Stimulated activated CD8-positive, alpha-beta memory T cell treated with anti-CD3 and anti-CD28 coated beads, Interleukin-4, amount 100 ng/mL, for 1 hour (primary cell): ENCODE measurements at regions not wholly inside any gene's neighbourhood (a gene's known extent, or its start where the extent isn't known, plus 50 kb on each side); places are given as distances from the start of the nearest gene placed in this dataset.

Experiments used
- DNase-seq, 2 donors: peaks; one replicate each; pipeline ENCODE4 v3.0.0-alpha.2; 2020; ENCODE audit warnings: low read depth in 2 of 2, low spot score in 1 of 2

DNA sequence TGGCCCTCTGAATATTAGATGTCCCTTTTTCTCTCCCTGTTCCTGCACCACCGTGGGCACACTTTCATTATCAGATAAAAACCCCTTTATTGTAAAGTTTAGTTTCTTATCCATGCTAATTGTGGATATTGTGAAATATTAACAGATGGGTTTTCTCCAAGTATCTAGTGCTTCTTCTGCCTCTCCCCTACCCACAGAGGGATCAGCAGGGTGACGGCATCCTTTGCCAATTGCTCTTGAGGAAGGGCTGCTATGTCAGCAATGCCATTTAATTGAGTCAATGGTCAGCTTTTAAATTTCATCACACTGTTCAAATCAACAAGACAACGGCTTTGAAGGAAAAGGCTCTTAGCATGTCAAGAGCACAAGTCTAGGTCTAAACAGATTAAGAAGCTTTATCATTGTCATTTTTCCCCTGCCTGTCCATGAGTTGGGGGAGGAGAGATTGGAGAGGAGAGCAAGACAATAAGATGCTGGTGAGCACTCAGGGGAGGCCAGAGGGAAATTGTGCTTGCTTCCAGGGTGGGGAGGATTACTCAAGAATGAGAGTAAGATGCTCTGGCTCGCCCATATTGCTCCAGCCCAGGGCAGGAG, 443.0 kb upstream of the CCL2 start:
- no peak for DNase-seq

DNA sequence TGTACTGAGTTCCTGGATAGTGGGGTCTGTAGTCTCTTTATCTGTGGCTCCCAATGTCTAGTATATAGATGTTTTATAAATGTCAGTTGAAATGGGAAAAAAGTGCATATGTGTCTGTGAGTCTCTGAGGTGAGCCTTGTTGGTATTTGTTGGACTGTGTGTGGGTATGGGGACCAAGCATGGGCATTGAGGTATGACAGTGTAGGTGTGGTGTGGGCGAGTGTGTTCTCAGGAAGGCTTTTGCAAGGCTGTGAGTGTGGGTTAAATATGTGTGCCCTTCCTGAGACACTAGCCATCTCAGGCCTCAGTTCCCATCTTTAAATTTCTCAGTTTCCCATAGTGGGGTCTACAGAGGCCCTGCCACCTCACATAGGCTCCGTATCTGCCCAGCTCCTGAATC, 440.2 kb upstream of the CCL2 start:
- DNase-seq: no peak

DNA sequence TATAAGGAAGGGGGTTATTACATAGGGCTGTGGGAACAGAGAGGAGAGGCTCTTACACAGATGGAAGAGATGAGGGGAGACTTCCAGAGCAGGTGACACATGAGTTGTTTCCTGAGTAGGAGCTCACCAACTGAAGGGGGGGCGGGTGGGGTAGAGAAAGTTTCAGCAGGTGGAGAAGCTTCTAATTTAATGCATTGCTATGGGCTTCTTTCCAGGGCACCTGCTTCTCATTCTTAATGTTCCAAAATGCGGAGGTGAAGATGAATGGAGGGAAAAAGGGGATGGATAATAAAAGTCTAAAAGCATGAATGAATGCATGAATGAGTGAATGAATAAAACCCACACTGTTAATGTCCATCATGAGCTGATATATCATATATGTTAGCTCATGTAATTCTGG, 439.0 kb upstream of the CCL2 start:
- no peak for DNase-seq

DNA sequence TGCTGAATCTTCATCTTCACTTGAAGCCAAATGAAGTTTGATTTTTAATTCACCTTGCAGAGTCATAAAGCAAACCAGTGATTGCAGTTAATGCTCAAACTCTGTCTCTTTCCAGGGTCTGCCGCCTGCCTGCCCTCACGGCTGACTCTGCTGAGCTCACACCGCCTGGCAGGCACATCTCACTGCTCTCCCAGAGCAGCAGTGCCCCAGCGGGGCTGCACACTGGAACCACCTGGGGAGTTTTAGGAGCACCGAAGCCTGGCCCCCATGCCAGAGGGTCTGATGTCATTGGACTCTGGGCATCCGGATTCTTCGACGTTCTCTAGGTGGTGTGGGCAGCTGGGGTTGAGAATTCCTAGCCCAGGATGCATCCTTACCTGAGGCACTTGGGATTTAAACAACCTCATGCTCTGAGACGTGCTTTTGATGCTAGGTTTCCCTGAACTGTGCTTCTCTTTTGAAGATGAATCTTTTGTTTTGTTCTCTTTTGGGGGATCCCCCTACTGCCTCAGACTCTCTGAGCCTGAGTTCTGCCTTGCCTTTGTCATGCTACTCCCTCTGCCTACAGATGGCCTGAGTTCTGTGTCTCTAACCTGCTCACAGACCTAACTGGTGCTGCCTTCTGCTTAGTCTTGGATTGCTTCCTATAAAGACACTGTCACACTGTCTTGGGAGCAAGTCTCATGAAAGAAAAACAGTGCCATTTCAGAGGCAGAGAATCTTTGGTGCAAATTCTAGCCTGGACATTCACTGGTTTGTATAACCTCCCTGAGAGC, 438.1 kb upstream of the CCL2 start:
- no peak for DNase-seq

DNA sequence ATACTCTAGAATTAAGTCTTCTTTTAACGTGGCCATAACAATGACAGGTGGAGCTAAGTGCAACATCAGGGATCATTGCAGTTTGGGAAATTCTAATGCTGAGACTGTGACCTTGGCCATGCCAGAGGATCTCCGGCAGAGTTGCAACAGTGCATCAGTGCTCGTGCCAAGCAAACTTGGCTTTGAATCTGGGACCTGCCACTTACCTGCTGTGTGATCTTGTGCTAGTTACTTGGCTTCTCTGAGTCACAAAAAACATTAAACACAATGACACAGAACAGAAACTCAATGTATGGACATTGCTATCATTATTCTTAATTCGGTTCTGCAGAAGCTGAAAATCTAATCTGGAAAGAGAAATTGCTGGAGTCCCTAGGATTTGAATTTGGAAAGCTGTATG, 435.5 kb upstream of the CCL2 start:
- no peak for DNase-seq

DNA sequence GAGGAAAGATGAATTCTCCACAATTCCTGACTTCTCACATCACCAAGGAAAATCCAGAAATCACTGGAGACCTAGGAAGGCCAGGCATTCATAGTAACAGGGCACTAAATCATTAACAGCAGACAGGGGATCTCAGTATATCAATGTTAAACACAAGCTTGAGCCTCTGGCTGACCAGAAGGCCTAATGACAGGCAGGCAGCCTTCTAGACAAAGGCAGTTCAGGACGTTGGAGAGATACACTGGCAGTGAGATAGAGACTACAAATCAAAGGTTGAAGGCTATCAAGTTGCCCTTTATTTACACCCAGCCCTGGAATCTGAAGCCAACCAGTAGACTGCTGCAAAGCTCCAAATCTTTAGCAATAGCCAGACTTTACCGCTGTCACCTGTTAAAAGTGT, 422.8 kb upstream of the CCL2 start:
- no peak for DNase-seq

DNA sequence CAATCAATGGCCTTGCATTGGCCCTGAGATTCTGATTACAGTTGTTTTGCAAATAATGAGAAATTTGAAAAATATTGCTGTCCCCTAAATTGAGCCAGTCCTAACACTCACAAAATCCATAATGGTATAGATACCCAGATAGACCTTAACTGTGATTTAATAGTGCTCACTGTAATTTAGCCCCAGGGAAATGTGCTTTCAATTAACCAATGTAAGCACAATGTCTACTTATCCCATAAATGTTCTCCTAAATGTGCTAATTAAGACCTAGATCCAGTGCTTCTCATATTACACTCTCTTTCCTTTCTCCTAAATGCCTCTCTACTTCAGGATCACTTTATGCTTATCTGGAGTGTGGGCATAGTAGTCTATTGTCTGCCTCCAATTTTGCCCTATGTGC, 417.8 kb upstream of the CCL2 start:
- DNase-seq: no peak

DNA sequence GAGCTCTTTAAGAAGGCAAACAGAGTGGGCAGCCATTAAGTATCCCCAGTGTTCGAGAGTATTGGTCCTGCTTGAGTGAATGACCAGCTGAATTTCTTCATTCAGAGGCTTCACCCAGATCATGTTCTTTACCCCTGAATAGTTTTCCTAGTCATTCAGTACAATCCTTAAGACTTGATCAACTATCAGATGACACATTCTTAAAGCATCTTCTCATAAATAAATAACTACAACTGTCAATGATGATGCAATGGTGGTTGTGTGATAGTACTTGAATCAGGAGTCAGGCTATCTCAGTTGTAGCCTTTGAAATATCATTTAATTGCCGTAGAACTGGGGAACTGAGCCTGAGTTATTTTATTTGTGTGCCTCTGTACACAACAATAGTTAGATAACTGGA, 416.8 kb upstream of the CCL2 start:
- DNase-seq: no peak

DNA sequence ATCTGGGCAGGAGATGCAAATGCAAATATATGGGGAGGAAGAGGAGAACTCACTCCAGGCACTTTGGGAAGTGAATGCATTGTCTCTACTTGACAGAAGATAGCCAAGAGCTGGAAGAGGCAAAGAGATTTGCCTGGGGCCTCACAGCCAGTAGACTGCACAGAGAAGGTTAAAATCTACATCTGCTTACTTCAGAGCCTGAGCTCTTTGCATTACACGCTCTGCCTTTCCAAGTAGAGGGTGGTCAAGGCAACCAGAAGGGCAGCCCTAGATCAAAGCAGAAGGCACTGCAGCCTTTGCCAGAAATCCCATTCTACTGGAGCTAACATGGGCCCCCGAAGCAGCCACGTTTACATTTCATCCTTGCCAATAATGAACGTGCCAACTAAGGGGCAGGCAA, 407.2 kb upstream of the CCL2 start:
- no peak for DNase-seq

DNA sequence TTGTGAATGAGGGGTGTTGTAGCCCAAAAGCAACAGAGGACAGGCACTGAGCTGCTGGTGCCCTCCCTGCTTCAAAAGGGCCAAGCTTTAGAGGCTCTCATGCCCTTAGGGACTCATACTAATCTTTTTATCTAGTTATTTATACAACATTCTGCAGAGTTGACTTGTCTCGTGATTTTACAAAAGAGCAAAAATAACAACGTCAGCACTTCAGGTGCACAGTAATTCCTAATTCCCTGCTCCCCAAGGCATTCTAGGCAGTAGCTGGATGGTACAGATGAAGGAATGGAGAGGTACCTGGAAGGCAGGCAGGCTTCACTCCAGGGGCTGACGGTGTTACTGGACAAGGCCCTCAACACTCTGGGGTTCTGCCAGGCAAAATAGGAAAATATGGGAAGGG, 406.7 kb upstream of the CCL2 start:
- DNase-seq: no peak

DNA sequence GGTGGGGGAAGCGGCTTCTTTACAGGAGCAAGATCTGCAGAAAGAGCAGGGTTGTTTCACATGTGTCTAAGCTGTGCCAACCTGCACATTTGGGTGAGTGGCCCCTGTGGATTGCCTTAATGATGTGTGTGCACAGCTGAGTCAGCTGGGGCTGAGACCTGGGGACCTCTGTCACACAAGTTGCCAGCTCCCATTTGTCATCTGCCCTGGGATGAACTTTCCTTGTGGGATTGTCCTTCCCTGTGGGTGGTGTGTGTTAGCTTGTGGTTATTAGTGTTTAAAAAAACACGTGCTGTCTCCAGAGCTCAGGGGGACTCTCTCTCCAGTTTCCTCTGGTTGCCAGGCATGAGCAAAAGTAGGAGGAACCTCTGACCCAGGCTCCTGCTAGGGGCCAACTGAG, 400.5 kb upstream of the CCL2 start:
- no peak for DNase-seq

DNA sequence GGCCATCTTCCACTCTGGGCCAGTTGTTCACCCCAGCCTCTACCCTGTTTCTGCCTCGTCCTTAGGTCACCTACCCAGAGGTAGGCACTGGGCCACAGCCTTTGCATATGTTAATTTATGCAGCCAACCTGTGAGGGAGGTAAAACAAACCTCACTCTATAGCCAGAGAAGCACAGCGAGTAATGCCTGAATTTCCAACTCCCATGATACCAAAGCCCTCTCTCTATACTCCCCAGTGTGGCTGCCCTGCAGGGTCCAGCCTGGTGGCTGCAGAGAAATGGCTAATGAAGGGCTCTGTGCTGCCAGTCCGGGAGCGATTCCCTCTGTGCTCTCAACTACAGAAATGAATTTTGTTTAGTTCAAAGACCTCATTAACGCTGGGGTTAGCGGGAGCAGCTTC, 397.0 kb upstream of the CCL2 start:
- no peak for DNase-seq

DNA sequence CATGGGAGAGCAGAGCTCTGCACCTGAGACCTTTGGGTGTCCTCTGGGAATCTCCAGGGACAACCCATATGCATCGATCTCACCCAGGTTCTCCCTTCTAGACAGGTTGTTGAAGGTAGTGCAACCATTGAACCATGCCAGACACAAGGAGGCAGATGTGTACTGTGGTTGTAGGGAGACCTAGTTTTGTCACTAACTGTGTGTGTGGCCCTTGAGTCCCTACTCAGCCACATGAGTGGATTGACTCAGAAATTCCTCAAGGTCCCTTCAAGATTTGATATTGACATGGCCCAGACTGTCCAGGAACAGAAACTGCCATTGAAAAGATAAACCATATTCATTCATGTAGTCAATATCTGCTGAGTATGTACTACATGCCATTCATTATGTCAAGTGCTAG, 396.4 kb upstream of the CCL2 start:
- no peak for DNase-seq

DNA sequence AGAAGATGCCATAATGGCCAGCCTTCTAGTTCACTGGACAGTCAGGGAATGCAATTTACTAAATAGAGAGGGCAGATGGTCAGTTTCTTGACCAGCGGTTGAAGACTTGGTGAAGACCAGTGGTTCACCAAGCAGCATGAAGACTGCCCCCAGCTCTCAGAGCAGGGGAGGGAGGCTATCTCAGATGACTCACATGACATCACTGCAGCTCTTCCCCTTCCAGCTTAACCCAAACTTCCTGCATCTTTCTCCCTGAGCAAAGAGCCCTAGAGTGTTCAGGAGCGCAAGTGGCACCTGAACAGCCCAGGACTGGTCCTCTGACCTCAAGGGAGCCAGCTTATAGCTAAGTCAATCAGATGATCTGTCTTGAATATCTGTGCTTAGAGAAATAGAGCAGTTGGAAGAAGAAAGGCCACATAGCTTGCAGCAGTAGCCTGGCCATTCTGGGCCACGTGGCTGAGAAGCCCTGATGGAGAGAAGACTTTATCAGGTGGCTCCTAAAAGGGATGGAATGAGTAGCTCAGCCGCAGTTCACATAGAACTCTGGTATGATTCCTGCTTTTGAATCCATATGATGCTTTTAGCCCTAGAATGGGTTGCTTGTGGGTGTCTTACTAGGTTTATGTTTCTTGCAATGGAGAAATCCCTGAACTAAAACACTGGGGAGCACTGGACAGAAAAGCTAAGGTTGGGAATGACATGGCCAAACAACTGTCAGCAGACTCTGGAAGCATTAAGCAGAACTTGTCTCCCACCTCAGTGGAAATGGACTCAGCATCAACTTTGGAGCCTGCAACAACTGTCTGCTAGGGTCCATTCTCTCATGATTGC, 392.1 kb upstream of the CCL2 start:
- DNase-seq: no peak

DNA sequence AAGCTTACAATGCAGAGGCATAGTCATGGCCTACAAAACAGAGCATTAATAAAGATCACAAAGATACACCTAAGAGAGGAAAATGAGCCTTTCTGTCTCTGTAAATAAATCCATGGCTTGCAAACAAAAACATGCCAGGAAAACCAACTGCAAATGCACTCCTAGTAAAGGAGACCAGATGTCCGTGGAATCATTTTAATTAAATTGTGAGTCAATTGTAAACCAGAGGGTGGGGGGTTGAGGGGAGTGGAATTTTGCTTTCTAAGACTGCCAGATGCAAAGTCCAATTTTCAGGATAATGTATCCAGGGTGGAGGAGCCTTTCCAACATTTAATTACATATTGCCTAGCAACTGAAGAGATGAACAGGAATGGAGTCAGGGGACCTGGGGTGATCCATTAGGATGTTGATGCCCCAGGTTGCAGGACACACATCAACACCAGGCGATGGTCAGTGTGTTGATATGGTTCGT, 390.3 kb upstream of the CCL2 start:
- no peak for DNase-seq

DNA sequence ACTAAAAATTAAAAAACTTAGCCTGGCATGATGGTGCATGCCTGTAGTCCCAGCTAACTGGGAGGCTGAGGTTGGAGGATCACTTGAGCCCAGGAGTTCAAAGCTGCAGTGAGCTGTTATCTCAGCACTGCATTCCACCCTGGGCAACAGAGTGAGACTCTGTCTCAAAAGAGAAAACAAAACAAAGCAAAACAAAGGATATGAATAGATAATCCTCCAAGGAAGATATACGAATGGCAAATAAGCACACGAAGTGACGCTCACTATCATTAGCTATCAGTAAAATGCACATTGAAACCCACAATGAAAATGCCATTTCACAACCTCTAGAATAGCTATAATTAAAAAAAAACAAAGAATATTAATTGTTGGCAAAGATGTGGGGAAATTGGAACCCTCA, 386.2 kb upstream of the CCL2 start:
- DNase-seq: no peak

DNA sequence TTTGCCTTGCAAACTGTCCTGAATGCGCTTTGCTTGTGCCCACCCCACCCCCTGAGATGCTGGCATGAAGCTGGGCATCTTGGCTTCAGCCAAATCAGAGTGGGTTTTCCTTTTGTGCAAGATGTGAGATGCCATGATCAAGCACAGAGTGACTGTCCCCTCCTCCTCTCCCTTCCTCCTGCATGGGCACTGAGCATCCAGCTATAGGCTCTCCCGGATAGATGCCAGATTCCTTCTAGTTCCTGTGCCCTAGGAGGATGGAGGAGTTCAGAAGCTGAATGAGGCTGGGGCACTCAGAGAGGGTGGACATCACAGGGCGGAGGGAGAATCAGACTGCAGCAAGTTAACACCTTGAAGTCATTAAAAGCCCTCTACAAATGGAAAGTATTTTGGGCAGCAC, 384.1 kb upstream of the CCL2 start:
- DNase-seq: no peak

DNA sequence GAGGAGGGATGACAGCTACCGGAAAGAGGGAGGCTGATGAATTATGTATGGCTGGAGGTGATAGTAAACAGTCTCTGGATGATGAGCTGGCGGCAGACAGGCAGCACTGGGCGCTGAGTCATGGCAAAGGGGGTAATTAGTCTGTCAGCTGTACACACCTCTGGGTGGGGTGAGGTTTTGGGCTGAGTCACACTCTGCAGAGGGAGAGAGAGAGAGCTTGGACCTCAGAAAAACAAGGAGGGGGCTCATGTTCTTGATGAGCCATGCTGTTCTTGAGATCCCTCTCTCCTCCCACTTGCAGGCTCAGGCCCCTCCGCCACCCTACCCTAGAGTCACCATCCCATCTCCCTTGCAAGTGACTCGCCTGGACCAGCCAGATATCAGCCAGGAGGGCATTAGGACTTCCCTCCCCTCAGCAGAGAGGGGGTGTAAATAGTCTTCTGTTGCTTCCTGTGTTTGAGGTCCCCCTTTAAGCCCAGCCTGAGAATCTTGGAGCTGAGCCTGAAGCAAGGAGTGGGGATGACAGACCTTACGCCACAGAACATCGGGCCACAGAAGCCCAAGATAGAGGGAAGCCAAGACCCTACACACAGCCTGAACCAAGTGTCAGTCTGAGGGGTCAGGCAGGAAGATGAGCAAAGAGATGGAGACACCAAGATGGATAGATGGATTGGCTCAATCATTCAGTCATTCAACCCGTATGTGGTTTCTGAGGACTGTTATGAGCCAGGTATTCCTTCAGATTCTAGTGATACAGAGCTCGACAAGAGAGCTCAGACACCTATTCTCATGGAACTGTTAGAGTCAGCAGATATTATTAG, 383.2 kb upstream of the CCL2 start:
- no peak for DNase-seq

DNA sequence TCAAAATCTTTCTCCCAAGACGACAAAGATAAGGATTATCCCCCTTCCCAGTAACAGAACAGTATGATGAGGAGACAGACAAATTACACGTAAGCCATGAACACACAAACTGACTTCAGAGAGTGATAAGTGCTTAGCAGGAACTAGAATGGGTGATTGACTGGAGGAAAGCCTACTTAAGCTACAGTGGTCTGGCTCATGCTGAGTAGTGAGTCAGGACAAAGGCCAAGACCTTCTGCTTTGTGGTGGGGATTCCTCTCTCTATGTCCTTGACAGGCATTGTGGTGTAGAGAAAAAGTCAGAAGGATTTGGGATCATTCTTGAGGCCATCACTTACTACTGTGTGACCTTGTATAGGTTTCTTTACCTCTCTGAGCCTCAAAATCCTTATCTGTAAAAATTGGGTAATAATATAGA, 381.9 kb upstream of the CCL2 start:
- DNase-seq: no peak

DNA sequence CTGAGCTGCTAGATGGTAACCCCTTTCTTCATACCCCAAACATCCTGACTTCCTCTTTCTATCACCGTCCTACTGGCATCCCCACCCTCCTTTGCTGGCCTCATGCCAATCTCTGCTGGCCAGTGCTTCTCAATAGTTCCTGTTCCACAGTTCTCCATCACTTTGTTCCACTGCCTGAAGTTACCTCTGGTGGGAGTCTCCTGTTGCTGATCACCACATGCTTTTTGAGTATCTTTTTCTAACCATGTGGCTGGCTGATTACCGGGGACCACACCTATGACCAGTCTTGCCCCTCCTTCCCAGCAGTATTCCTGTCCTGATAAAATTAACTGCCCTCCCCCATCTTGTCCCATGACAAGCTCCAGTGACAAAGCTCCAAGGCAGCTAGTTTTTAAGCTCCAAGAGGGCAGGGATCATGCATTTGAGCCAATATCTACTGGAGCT, 380.4 kb upstream of the CCL2 start:
- DNase-seq: no peak

DNA sequence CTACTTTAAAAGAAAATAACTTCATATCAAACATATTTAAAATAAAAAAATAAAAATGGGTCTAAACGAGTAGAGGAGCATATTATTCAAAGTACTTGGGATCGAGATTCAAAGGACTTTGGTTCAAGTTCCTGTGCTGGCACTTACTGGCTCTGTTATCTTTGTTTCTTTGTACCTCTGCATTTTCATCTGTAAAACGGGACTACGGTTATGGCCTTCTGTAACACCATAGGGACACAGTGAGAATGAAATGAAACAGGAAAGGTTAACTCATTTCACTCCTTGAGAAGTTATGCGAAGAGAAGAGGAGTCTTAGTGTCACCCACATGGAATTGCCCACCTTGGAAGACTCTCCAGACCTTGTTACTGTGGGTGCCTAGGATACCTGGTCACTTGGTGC, 379.1 kb upstream of the CCL2 start:
- no peak for DNase-seq
